ENCODE measurements at regions not wholly inside any gene's neighbourhood (a gene's known extent, or its start where the extent isn't known, plus 50 kb on each side); places are given as distances from the start of the nearest gene placed in this dataset.

- Histone ChIP-seq H2AFZ (ENCODE audit: low read length) (peak overlapping the region; percentile 92), H4K20me1 (ENCODE audit: low read length) (no peaks in the 10 kb centered on the region), H3K4me2 (ENCODE audit: low read length) (peak overlapping the region; percentile 84), H3K9me2 (replicated peaks; ENCODE audit: low read length) (no peaks in the 10 kb centered on the region), H3F3A (ENCODE audit: low read length, unreplicated experiment) (peaks cover 10% of the 10 kb centered on the region), H3K36me3 (ENCODE audit: low read depth, low read length) (peaks cover 7% of the 10 kb centered on the region; the same call in 1 of the 2 replicates), H3K27me3 (ENCODE audit: low read length) (no peaks in the 10 kb centered on the region), H3K4me3 (ENCODE audit: low read length) (peak overlapping the region; percentile 64), H3K27ac (ENCODE audit: low read length) (peak overlapping the region; percentile 94), H3K79me2 (ENCODE audit: low read length) (peaks cover 11% of the 10 kb centered on the region), H3K9me3 (ENCODE audit: low read length) (peaks cover 26% of the 10 kb centered on the region), H3K4me1 (ENCODE audit: insufficient read depth, low read length) (peaks cover 30% of the 10 kb centered on the region), H3K9ac (ENCODE audit: low read length) (peak overlapping the region; percentile 73)
- CTCF ChIA-PET: interaction anchor here (1.0 to 1.3 kb wide), 3 partner anchors 39 to 92 kb away, joined by 4 to 15 read pairs (median 7); no protein-coding TSS in a partner anchor
- DNase-seq (peak; percentile 100), ATAC-seq (peak; percentile 81)
- TF ChIP-seq EZH2phosphoT487 (IDR thresholded peaks at IDR 0.05; ENCODE audit: borderline replicate concordance, low read length): no peak
- TF ChIP-seq EZH2 (IDR thresholded peaks at IDR 0.05; ENCODE audit: low read length, unreplicated experiment): no peak
- no peak for TF ChIP-seq CTCF (conservative IDR thresholded peaks at IDR 0.05; ENCODE audit: low read depth, low read length)
- POLR2A ChIA-PET (ENCODE audit: unreplicated experiment): interaction anchor here (0.7 to 1.7 kb wide), 5 partner anchors 10 to 114 kb away, joined by 3 to 6 read pairs (median 4); no protein-coding TSS in a partner anchor
- intact Hi-C loops (cut with micrococcal nuclease): loop anchor here (1.0 to 2.0 kb wide), 4 partner anchors 58 to 114 kb away; partner anchors contain the start of gene ANXA2R
- TSS peak; percentile 85 for BruUV-seq (replicated peaks)
Measured at GRCh38 chr5:42950456-42951292, 89.4 kb downstream of the ANXA2R start.

GRCh38 chr5:42950116-42950455, 90.0 kb downstream of the ANXA2R start:
- peaks cover 36% of the 10 kb centered on the region for H3K4me1 ChIP-seq (ENCODE audit: insufficient read depth, low read length)
- ATAC-seq (no peak), DNase-seq (no peak)
- TF ChIP-seq EZH2 (IDR thresholded peaks at IDR 0.05; ENCODE audit: low read length, unreplicated experiment): no peak
- TF ChIP-seq CTCF (conservative IDR thresholded peaks at IDR 0.05; ENCODE audit: low read depth, low read length): no peak
- no peak for TF ChIP-seq EZH2phosphoT487 (IDR thresholded peaks at IDR 0.05; ENCODE audit: borderline replicate concordance, low read length)
- peak overlapping the region; percentile 83 for H3K4me2 ChIP-seq (ENCODE audit: low read length)
- no peaks in the 10 kb centered on the region for H4K20me1 ChIP-seq (ENCODE audit: low read length)
- peaks cover 11% of the 10 kb centered on the region for H3K79me2 ChIP-seq (ENCODE audit: low read length)
- H3K27me3 ChIP-seq (ENCODE audit: low read length): no peaks in the 10 kb centered on the region
- peaks cover 14% of the 10 kb centered on the region for H3F3A ChIP-seq (ENCODE audit: low read length, unreplicated experiment)
- peak overlapping the region; percentile 92 for H2AFZ ChIP-seq (ENCODE audit: low read length)
- H3K9me3 ChIP-seq (ENCODE audit: low read length): peaks cover 26% of the 10 kb centered on the region
- intact Hi-C loops (cut with micrococcal nuclease): loop anchor here (1.0 to 2.0 kb wide), 4 partner anchors 58 to 115 kb away; partner anchors contain the start of gene ANXA2R
- H3K27ac ChIP-seq (ENCODE audit: low read length): peak overlapping the region; percentile 94
- ChIA-PET POLR2A (ENCODE audit: unreplicated experiment) (interaction anchor here (0.7 to 1.7 kb wide), 5 partner anchors 9 to 114 kb away, joined by 3 to 6 read pairs (median 4); no protein-coding TSS in a partner anchor), CTCF (interaction anchor here (1.0 to 1.3 kb wide), 3 partner anchors 38 to 93 kb away, joined by 4 to 15 read pairs (median 7); no protein-coding TSS in a partner anchor)
- peak overlapping the region; percentile 64 for H3K4me3 ChIP-seq (ENCODE audit: low read length)
- no TSS peak for BruUV-seq (replicated peaks)
- H3K9ac ChIP-seq (ENCODE audit: low read length): peak overlapping the region; percentile 69
- H3K9me2 ChIP-seq (replicated peaks; ENCODE audit: low read length): no peaks in the 10 kb centered on the region
- peaks cover 7% of the 10 kb centered on the region; the same call in 1 of the 2 replicates for H3K36me3 ChIP-seq (ENCODE audit: low read depth, low read length)

All from PC-3 (cell line).